ENCODE measurements at regions not wholly inside any gene's neighbourhood (a gene's known extent, or its start where the extent isn't known, plus 50 kb on each side); places are given as distances from the start of the nearest gene placed in this dataset.

DNA sequence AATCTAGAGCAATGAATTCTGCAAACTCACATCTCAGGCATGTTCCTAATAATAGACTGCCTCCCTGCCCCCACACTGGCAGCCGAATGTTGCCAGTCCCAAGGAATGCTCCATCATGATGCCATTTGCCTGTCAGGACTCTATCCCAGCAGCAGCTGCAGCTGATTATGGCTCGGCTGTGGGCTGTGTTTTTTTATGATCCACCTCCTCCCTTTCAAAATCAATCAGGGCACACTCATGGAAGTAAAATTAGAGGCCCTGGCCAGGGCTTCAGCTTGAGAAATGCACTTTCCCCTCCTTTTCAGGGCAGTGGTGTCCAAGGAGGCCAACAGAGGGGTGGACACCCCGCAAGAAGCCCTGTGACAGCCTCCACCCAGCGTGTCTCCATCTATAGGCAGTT, 176.7 kb upstream of the S1PR3 start:
- Histone ChIP-seq H3K9me3 (no peaks in the 10 kb centered on the region), H3K27ac (no peak overlapping the region), H3K4me3 (no peak overlapping the region), H3K27me3 (no peaks in the 10 kb centered on the region), H3K4me1 (no peaks in the 10 kb centered on the region), H3K36me3 (no peaks in the 10 kb centered on the region)
- intact Hi-C loops (cut with DNase I; ENCODE audit: low total_unique reads) = no loop called here
- in situ Hi-C loops (cut with MboI; ENCODE audit: low pct_ligation_motif_present in 1 of 4, low pct_unique_long_range_greater_than_20kb in 1 of 4, low sequenced_read_pairs in 3 of 4) = no loop called here
- TF ChIP-seq CTCF (IDR thresholded peaks at IDR 0.05) (no peak), POLR2A (IDR thresholded peaks at IDR 0.05) (no peak), POLR2AphosphoS5 (IDR thresholded peaks at IDR 0.05) (no peak), EP300 (IDR thresholded peaks at IDR 0.05; ENCODE audit: low read depth) (no peak)
- DNase-seq = no peak
- WGBS, 2 donors (ENCODE audit: low coverage in 1 of 2) = 41% methylated on average over 4 of the region's 4 CpGs; no CpG with 5 or more reads in 1 of the 2 donors

DNA sequence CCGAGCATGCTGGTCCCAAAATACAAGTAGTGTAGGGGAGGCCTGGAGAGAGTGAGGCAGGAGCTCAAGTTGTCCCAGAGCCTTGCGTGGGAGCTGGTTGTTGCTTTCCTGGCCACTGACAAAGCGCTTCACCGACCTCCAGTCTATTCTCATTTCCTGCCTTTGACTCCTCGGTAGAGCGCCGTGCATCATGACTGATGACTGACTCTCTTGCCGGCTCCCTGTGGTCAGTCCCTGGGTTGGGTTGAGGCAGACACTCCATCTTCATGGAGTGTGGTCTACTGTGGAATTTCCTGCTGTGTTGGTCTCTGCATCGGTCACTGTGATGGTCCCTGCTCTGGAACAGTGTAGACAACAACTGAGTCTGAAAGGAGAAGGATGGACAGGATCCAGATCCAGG, 175.1 kb upstream of the S1PR3 start:
- WGBS, 2 donors (ENCODE audit: low coverage in 1 of 2) = 79% methylated on average over 9 of the region's 9 CpGs; no CpG with 5 or more reads in 1 of the 2 donors
- Histone ChIP-seq H3K4me3 (no peak overlapping the region), H3K36me3 (no peaks in the 10 kb centered on the region), H3K4me1 (no peaks in the 10 kb centered on the region), H3K27ac (no peak overlapping the region), H3K27me3 (no peaks in the 10 kb centered on the region), H3K9me3 (no peaks in the 10 kb centered on the region)
- intact Hi-C loops (cut with DNase I; ENCODE audit: low total_unique reads) = no loop called here
- in situ Hi-C loops (cut with MboI; ENCODE audit: low pct_ligation_motif_present in 1 of 4, low pct_unique_long_range_greater_than_20kb in 1 of 4, low sequenced_read_pairs in 3 of 4) = no loop called here
- no peak for DNase-seq
- no peak for TF ChIP-seq EP300 (IDR thresholded peaks at IDR 0.05; ENCODE audit: low read depth)
- no peak for TF ChIP-seq POLR2A (IDR thresholded peaks at IDR 0.05)

DNA sequence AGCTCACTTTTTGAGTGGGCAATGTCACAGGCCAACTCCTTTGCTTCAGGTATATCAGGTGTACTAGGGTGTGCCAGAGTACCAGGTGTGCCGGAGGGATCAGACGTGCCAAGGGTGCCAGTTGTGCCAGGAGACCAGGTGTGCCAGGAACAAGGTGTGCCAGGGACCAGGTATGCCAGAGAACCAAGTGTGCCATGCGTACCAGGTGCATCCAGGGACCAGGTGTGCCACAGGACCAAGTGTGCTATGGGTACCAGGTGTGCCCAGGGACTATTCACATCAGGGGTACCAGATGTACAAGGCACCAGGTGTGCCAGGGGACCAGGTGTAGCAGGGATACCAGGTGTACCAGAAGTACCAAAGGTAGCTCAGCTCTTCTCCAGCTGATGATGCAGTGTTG, 174.7 kb upstream of the S1PR3 start:
- no peaks in the 10 kb centered on the region for H3K4me1 ChIP-seq
- in situ Hi-C loops (cut with MboI; ENCODE audit: low pct_ligation_motif_present in 1 of 4, low pct_unique_long_range_greater_than_20kb in 1 of 4, low sequenced_read_pairs in 3 of 4) (no loop called here), intact Hi-C loops (cut with DNase I; ENCODE audit: low total_unique reads) (no loop called here)
- no peak for DNase-seq
- H3K4me3 ChIP-seq = no peak overlapping the region
- no peaks in the 10 kb centered on the region for H3K9me3 ChIP-seq
- 80% methylated on average over 3 of the region's 3 CpGs; no CpG with 5 or more reads in 1 of the 2 donors for whole genome bisulfite sequencing, 2 donors (ENCODE audit: low coverage in 1 of 2)
- H3K27ac ChIP-seq = no peak overlapping the region
- TF ChIP-seq EP300 (IDR thresholded peaks at IDR 0.05; ENCODE audit: low read depth) (no peak), POLR2AphosphoS5 (IDR thresholded peaks at IDR 0.05) (no peak), POLR2A (IDR thresholded peaks at IDR 0.05) (no peak), CTCF (IDR thresholded peaks at IDR 0.05) (no peak)
- no peaks in the 10 kb centered on the region for H3K27me3 ChIP-seq
- H3K36me3 ChIP-seq = no peaks in the 10 kb centered on the region

GRCh38 chr9:88817628-88818027, 173.6 kb upstream of the S1PR3 start:
- no peak for TF ChIP-seq EP300 (IDR thresholded peaks at IDR 0.05; ENCODE audit: low read depth)
- in situ Hi-C loops (cut with MboI; ENCODE audit: low pct_ligation_motif_present in 1 of 4, low pct_unique_long_range_greater_than_20kb in 1 of 4, low sequenced_read_pairs in 3 of 4) = no loop called here
- WGBS, 2 donors (ENCODE audit: low coverage in 1 of 2) = 77 to 85% methylated on average over 5 to 7 of the region's 7 CpGs

GRCh38 chr9:88818495-88819201, 172.6 kb upstream of the S1PR3 start:
- no peaks in the 10 kb centered on the region for H3K27me3 ChIP-seq
- no peak overlapping the region for H3K4me3 ChIP-seq
- TF ChIP-seq EP300 (IDR thresholded peaks at IDR 0.05; ENCODE audit: low read depth) = no peak
- no peak for TF ChIP-seq POLR2A (IDR thresholded peaks at IDR 0.05)
- TF ChIP-seq CTCF (IDR thresholded peaks at IDR 0.05) = no peak
- no peak for TF ChIP-seq POLR2AphosphoS5 (IDR thresholded peaks at IDR 0.05)
- H3K27ac ChIP-seq = no peak overlapping the region
- H3K4me1 ChIP-seq = no peaks in the 10 kb centered on the region
- H3K9me3 ChIP-seq = no peaks in the 10 kb centered on the region
- DNase-seq = no peak
- in situ Hi-C loops (cut with MboI; ENCODE audit: low pct_ligation_motif_present in 1 of 4, low pct_unique_long_range_greater_than_20kb in 1 of 4, low sequenced_read_pairs in 3 of 4) (no loop called here), intact Hi-C loops (cut with DNase I; ENCODE audit: low total_unique reads) (no loop called here)
- 50 to 75% methylated on average over 6 to 11 of the region's 11 CpGs for WGBS, 2 donors (ENCODE audit: low coverage in 1 of 2)
- no peaks in the 10 kb centered on the region for H3K36me3 ChIP-seq

More at GRCh38 chr9:88817628-88818027, 173.6 kb upstream of the S1PR3 start:
- H3K27me3 ChIP-seq = no peaks in the 10 kb centered on the region
- no peak overlapping the region for H3K4me3 ChIP-seq
- no peak overlapping the region for H3K27ac ChIP-seq
- intact Hi-C loops (cut with DNase I; ENCODE audit: low total_unique reads) = no loop called here
- no peak for DNase-seq
- H3K4me1 ChIP-seq = no peaks in the 10 kb centered on the region
- H3K36me3 ChIP-seq = no peaks in the 10 kb centered on the region
- H3K9me3 ChIP-seq = no peaks in the 10 kb centered on the region

All from transverse colon (tissue), 4 donors.